ENCODE measurements at regions not wholly inside any gene's neighbourhood (a gene's known extent, or its start where the extent isn't known, plus 50 kb on each side); places are given as distances from the start of the nearest gene placed in this dataset.

GRCh38 chr13:29903543-29903942, 53.1 kb upstream of the UBL3 start:
- DNase-seq (ENCODE audit: low read depth in 2 of 2), result no peak

GRCh38 chr13:29902632-29903305, 52.4 kb upstream of the UBL3 start:
- no peak for DNase-seq (ENCODE audit: low read depth in 2 of 2)

GRCh38 chr13:29901710-29902631, 51.6 kb upstream of the UBL3 start:
- DNase-seq (ENCODE audit: low read depth in 2 of 2), result no peak

Data from stimulated activated CD8-positive, alpha-beta memory T cell treated with anti-CD3 and anti-CD28 coated beads, Interleukin-15, amount 100 ng/mL, for 48 hours (primary cell).